Ovary (tissue), 7 donors: ENCODE measurements at regions not wholly inside any gene's neighbourhood (a gene's known extent, or its start where the extent isn't known, plus 50 kb on each side); places are given as distances from the start of the nearest gene placed in this dataset.
A peak's percentile ranks its signal among the peaks of the same experiment; 100 is the strongest.

Source experiments
- DNase-seq, 5 donors: peaks; one replicate each; pipeline ENCODE4 v3.0.0-alpha.2; 2019 to 2020
- H3K27ac ChIP-seq, 2 donors: fragments of 200-600 bp; one replicate each; pipeline versions ENCODE4 v1.5.1 to v1.8.0; 2019 to 2022
- H3K27me3 ChIP-seq: fragments of 200-600 bp; one replicate; pipeline ENCODE4 v1.8.0; 2022
- H3K36me3 ChIP-seq: fragments of 200-600 bp; sonication (generic); one replicate; pipeline ENCODE4 v1.5.1; 2019
- H3K4me1 ChIP-seq: one replicate; pipeline ENCODE4 v1.8.1; 2013; ENCODE audit warnings: mild to moderate bottlenecking, moderate library complexity; ENCODE audit not compliant: insufficient read depth
- H3K4me3 ChIP-seq: fragments of 200-600 bp; sonication (generic); one replicate; pipeline ENCODE4 v1.5.1; 2017
- H3K9me3 ChIP-seq, 2 donors: fragments of 200-600 bp in 1 of 2; sonication (generic) in 1 of 2; one replicate each; pipeline versions ENCODE4 v1.5.1 to v1.8.1; 2013 to 2019; ENCODE audit warnings: mild to moderate bottlenecking in 1 of 2, moderate library complexity in 1 of 2
- EP300 ChIP-seq: sonication (generic); formaldehyde crosslinking; IDR thresholded peaks from one replicate; pipeline ENCODE4 v1.6.1; 2017; ENCODE audit warnings: antibody characterized with exemption
- POLR2A ChIP-seq: fragments of 450-650 bp; IDR thresholded peaks from one replicate; pipeline ENCODE4 v1.6.1; 2017; ENCODE audit warnings: antibody characterized with exemption, mild to moderate bottlenecking, moderate library complexity
- WGBS, 3 donors: extraction: QIAGEN DNeasy Blood & Tissue Kit in 1 of 3; methylation state at CpG; one replicate each; pipeline versions ENCODE4 v1.1.5 to v1.1.7; 2013 to 2017; 5-methylcytosine and 5-hydroxymethylcytosine counted together
- intact Hi-C, 4 donors: fragments of 100-400 bp; cut with DNase I; formaldehyde crosslinking; loops; one replicate each; pipeline versions ENCODE4 v1.11.0 to v1.15.1; 2022 to 2023
- TF ChIP-seq, protein P1 (sequence below), 3 donors: fragments of 450-650 bp in 2 of 3; fragments of 200-600 bp in 1 of 3; IDR thresholded peaks; one replicate each; pipeline versions ENCODE4 v1.5.1 to v1.8.0; 2016 to 2022; ENCODE audit warnings: antibody characterized with exemption in 3 of 3, mild to moderate bottlenecking in 1 of 3
- donor health status: DM: no; HTN: no; CAD: no; lungs with moderate emphysema.
- donor health status: DM: no; HTN: no; CAD: no.
- donor health status: Bipolar disorder and iron deficiency.
- donor health status: DM: no; HTN: no; CAD: no.
- donor health status: DM: yes; HTN: yes; CAD: no.

- intact Hi-C loops = no loop called here
- 91 to 94% (median 93%) methylated on average over 7 of the region's 7 CpGs for WGBS, 3 donors
Observed at GRCh38 chr11:69425444-69425843, 56.0 kb upstream of the LINC01488 start.

DNA sequence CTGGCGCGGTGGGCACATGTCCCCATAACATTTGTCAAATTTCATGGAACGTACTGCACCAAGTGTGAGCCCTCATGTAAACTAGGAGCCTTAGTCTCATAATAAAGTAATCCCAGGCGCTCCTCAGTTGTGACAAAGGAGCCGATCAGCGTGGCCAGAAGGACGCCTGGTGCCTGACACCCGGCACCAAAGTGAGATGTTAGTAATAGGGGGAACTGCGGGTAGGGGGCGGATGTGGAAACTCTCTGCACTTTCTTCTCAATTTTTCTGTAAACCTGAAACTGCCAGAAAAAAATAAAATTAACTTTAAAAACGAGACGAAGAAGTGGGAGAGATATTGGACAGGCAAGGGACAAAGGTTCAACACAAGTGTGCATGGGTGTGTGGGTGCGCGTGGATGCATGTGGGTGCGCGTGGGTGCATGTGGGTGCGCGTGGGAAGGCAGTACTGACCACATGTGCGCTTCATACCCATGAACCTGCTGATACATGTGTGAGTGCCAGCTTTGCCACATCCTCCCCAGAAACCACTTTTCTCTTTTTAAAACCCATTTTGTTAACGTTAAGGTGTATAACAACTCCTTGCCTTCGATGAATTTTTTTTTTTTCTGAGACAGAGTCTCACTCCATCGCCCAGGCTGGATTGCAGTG, 55.4 kb upstream of the LINC01488 start:
- Histone ChIP-seq H3K27ac (no peak overlapping the region), H3K9me3 (no peaks in the 10 kb centered on the region), H3K4me3 (no peak overlapping the region), H3K4me1 (no peaks in the 10 kb centered on the region), H3K27me3 (no peaks in the 10 kb centered on the region), H3K36me3 (no peaks in the 10 kb centered on the region)
- DNase-seq = no peak
- intact Hi-C loops = no loop called here
- WGBS, 3 donors = 86 to 91% (median 89%) methylated on average over 22 of the region's 22 CpGs
- no peak for TF ChIP-seq POLR2A
- TF ChIP-seq EP300 = no peak
- TF ChIP-seq, protein P1, sequence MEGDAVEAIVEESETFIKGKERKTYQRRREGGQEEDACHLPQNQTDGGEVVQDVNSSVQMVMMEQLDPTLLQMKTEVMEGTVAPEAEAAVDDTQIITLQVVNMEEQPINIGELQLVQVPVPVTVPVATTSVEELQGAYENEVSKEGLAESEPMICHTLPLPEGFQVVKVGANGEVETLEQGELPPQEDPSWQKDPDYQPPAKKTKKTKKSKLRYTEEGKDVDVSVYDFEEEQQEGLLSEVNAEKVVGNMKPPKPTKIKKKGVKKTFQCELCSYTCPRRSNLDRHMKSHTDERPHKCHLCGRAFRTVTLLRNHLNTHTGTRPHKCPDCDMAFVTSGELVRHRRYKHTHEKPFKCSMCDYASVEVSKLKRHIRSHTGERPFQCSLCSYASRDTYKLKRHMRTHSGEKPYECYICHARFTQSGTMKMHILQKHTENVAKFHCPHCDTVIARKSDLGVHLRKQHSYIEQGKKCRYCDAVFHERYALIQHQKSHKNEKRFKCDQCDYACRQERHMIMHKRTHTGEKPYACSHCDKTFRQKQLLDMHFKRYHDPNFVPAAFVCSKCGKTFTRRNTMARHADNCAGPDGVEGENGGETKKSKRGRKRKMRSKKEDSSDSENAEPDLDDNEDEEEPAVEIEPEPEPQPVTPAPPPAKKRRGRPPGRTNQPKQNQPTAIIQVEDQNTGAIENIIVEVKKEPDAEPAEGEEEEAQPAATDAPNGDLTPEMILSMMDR (IDR thresholded peaks at IDR 0.05) = no peak

More at GRCh38 chr11:69425444-69425843, 56.0 kb upstream of the LINC01488 start:
- Histone ChIP-seq H3K4me3 (no peak overlapping the region), H3K27me3 (no peaks in the 10 kb centered on the region), H3K4me1 (no peaks in the 10 kb centered on the region), H3K36me3 (no peaks in the 10 kb centered on the region), H3K27ac (no peak overlapping the region), H3K9me3 (no peaks in the 10 kb centered on the region)
- TF ChIP-seq POLR2A (no peak), EP300 (no peak)
- TF ChIP-seq, protein P1 (IDR thresholded peaks at IDR 0.05) = no peak
- DNase-seq = no peak

DNA sequence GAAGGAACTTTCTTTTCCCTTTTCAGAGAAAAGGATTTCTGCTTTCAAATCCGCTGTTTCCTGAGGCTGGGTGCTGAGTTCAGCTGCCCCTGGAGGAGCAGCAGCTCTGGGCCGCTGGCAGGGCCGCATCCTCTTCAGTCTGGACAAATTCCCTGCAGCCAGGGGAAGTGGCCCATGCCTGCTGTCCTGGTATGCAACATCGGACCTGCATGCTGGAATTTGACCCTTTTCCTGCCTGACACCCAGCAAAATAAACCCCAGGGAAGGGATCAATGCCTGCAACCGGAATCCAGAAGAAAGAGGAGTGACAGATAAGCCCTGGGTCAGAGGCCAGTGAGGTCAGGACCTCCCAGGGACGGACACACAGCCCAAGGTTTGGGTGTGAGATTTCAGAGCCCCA, 54.1 kb upstream of the LINC01488 start:
- Histone ChIP-seq H3K27ac (no peak overlapping the region), H3K36me3 (no peaks in the 10 kb centered on the region), H3K4me3 (no peak overlapping the region), H3K27me3 (no peaks in the 10 kb centered on the region), H3K9me3 (no peaks in the 10 kb centered on the region), H3K4me1 (no peaks in the 10 kb centered on the region)
- WGBS, 3 donors = 42 to 54% (median 53%) methylated on average over 6 of the region's 6 CpGs
- TF ChIP-seq, protein P1 (IDR thresholded peaks at IDR 0.05) = no peak
- TF ChIP-seq EP300 = no peak
- intact Hi-C loops = no loop called here
- peak in 1 of 5 donors; percentile 13 for DNase-seq

DNA sequence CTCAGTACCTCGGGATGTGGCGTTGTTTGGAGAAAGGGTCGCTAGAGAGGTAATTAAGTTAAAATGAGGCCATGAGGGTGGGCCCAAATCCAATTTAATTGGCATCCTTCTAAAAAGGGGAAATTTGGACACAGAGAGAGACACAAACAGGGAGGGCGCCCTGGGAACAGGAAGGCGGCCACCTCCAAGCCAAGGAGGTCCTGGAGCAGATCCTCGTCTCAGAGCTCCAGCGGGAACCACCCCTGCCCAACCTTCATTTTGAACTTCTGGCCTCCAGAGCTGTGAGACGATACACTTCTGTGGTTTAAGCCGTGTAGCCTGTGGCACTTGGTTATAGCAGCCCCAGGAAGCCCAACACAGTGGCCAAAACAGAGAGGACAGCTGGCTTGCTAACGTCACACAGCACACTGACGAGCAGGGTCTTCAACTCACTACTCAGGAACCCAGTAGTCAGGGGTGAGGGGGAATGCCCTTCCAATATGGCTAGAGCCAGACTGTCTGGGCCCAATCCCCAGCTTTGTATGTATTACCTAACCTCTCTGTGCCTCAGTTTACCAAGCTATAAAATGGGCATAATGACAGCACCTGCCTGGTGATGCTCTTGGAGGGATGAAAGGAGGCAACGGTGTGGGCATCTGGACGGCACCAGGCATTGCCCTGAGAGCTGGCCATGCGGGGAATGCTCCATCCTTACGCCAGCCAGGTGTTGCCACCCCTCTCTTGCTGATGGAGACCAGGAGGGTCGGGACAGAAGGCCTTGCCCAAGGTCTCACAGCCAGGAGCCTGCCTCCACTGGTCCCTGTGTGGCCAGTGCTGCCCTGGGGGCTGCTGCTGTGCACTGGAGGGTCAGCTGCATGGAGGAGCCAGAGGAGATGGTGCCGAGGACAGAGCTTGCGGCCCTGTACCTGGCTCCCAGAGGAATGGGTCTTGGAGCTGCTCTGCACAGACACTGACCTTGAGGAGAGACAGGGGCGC, 53.3 kb upstream of the LINC01488 start:
- no peak for TF ChIP-seq EP300
- TF ChIP-seq, protein P1 (IDR thresholded peaks at IDR 0.05) = no peak
- no peak for TF ChIP-seq POLR2A
- no peaks in the 10 kb centered on the region for H3K4me1 ChIP-seq
- WGBS, 3 donors = 80 to 84% (median 81%) methylated on average over 18 to 19 of the region's 19 CpGs
- H3K4me3 ChIP-seq = no peak overlapping the region
- H3K27me3 ChIP-seq = no peaks in the 10 kb centered on the region
- intact Hi-C loops = no loop called here
- peak in 1 of 5 donors; percentile 13 for DNase-seq
- no peak overlapping the region for H3K27ac ChIP-seq
- H3K9me3 ChIP-seq = no peaks in the 10 kb centered on the region
- H3K36me3 ChIP-seq = no peaks in the 10 kb centered on the region
